Naive thymus-derived CD8-positive, alpha-beta T cell (primary cell): ENCODE measurements at regions not wholly inside any gene's neighbourhood (a gene's known extent, or its start where the extent isn't known, plus 50 kb on each side); places are given as distances from the start of the nearest gene placed in this dataset.
"Not testable (repeated sequence)": the region's sequence is repeated elsewhere in the genome, so short reads cannot be mapped to it uniquely, and the experiment has no call there.

Experiments used
- ATAC-seq, 2 donors: fragments of 150-1000 bp; cut with Tn5 transposase in 1 of 2; sonication (Bioruptor Pico), chemical (Tn5 transposase) in 1 of 2; 1 replicate in 1 of 2; 2 replicates in 1 of 2; pipeline ENCODE4 v1.10.0; 2021; ENCODE audit warnings: mild to moderate bottlenecking in 2 of 2, moderate library complexity in 2 of 2
- POLR2A ChIA-PET: fragments of 350-600 bp; sonication (Branson Sonifier 250); formaldehyde crosslinking; loops from one replicate; lab custom pipeline; 2021; ENCODE audit warnings: antibody characterized with exemption; lab: Charles Lee
- DNase-seq, 10 donors: peaks; one replicate each; pipeline versions ENCODE4 v3.0.0 to v3.0.0-alpha.2; 2020 to 2022
- H3K27ac Mint-ChIP-seq, 10 donors: one replicate each; pipeline ENCODE4 v1.8.0; 2020 to 2022; ENCODE audit warnings: mild to moderate bottlenecking in 10 of 10, mixed read lengths in 10 of 10, moderate library complexity in 4 of 10, inconsistent platforms in 1 of 10
- H3K27me3 Mint-ChIP-seq, 5 donors: one replicate each; pipeline ENCODE4 v1.8.0; 2021 to 2022; ENCODE audit warnings: mixed read lengths in 5 of 5
- H3K36me3 Mint-ChIP-seq, 3 donors: one replicate each; pipeline ENCODE4 v1.8.0; 2020 to 2022; ENCODE audit warnings: mixed read lengths in 3 of 3, mild to moderate bottlenecking in 2 of 3, inconsistent platforms in 1 of 3
- H3K4me1 Mint-ChIP-seq, 4 donors: one replicate each; pipeline ENCODE4 v1.8.0; 2021 to 2022; ENCODE audit warnings: mixed read lengths in 4 of 4
- H3K4me3 Mint-ChIP-seq, 10 donors: one replicate each; pipeline ENCODE4 v1.8.0; 2020 to 2022; ENCODE audit warnings: mild to moderate bottlenecking in 10 of 10, mixed read lengths in 10 of 10, moderate library complexity in 6 of 10, inconsistent platforms in 1 of 10
- H3K9me3 Mint-ChIP-seq, 9 donors: one replicate each; pipeline ENCODE4 v1.8.0; 2020 to 2022; ENCODE audit warnings: mixed read lengths in 9 of 9, mild to moderate bottlenecking in 3 of 9, inconsistent platforms in 1 of 9, moderate library complexity in 1 of 9

GRCh38 chr6:21282360-21282759, 311.2 kb upstream of the SOX4 start:
- H3K27ac Mint-ChIP-seq, POLR2A ChIA-PET, H3K9me3 Mint-ChIP-seq: not testable (repeated sequence)

GRCh38 chr6:21284166-21284565, 309.4 kb upstream of the SOX4 start:
- Mint-ChIP-seq H3K4me1 (peaks cover 0 to 2% (median 0%) of the 10 kb centered on the region in 4 donors), H3K9me3 (peaks cover 0 to 1% (median 0%) of the 10 kb centered on the region in 9 donors), H3K4me3 (no peak overlapping the region), H3K36me3 (no peaks in the 10 kb centered on the region), H3K27me3 (peaks cover 0 to 8% (median 3%) of the 10 kb centered on the region in 5 donors), H3K27ac (no peak overlapping the region)
- POLR2A ChIA-PET, result no interaction called here
- no peak for ATAC-seq
- no peak for DNase-seq

More at GRCh38 chr6:21282360-21282759, 311.2 kb upstream of the SOX4 start:
- not testable (repeated sequence) for DNase-seq, H3K4me1 Mint-ChIP-seq, H3K27me3 Mint-ChIP-seq, H3K36me3 Mint-ChIP-seq, H3K4me3 Mint-ChIP-seq, ATAC-seq

- Mint-ChIP-seq H3K27me3 (peaks cover 0 to 8% (median 3%) of the 10 kb centered on the region in 5 donors), H3K4me3 (no peak overlapping the region), H3K4me1 (peaks cover 0 to under 1% (median 0%) of the 10 kb centered on the region in 4 donors), H3K36me3 (no peaks in the 10 kb centered on the region), H3K9me3 (peaks cover 0 to 1% (median 0%) of the 10 kb centered on the region in 9 donors), H3K27ac (no peak overlapping the region)
- ATAC-seq, result no peak
- POLR2A ChIA-PET, result no interaction called here
- DNase-seq, result no peak
Measured at GRCh38 chr6:21284706-21285105, 308.8 kb upstream of the SOX4 start.

GRCh38 chr6:21294144-21294543, 299.4 kb upstream of the SOX4 start:
- H3K27ac Mint-ChIP-seq, result no peak overlapping the region
- no peak overlapping the region for H3K4me3 Mint-ChIP-seq
- peaks cover 0 to 3% (median 0%) of the 10 kb centered on the region in 9 donors for H3K9me3 Mint-ChIP-seq
- DNase-seq (no peak), ATAC-seq (no peak)
- no peaks in the 10 kb centered on the region for H3K4me1 Mint-ChIP-seq
- H3K27me3 Mint-ChIP-seq, result peaks cover 4 to 36% (median 8%) of the 10 kb centered on the region in 5 donors
- POLR2A ChIA-PET, result no interaction called here
- no peaks in the 10 kb centered on the region for H3K36me3 Mint-ChIP-seq

GRCh38 chr6:21295506-21296240, 297.9 kb upstream of the SOX4 start:
- POLR2A ChIA-PET, result no interaction called here
- H3K4me3 Mint-ChIP-seq, result no peak overlapping the region
- no peak overlapping the region for H3K27ac Mint-ChIP-seq
- ATAC-seq (no peak), DNase-seq (no peak)
- H3K4me1 Mint-ChIP-seq, result no peaks in the 10 kb centered on the region
- peaks cover 0 to 7% (median 0%) of the 10 kb centered on the region in 3 donors for H3K36me3 Mint-ChIP-seq
- H3K27me3 Mint-ChIP-seq, result peaks cover 4 to 41% (median 9%) of the 10 kb centered on the region in 5 donors
- peaks cover 0 to 11% (median 2%) of the 10 kb centered on the region in 9 donors for H3K9me3 Mint-ChIP-seq

- POLR2A ChIA-PET, result interaction anchor here (0.7 kb wide), 1 partner anchor 308 kb away, joined by 5 read pairs; no protein-coding TSS in a partner anchor
- ATAC-seq (no peak), DNase-seq (no peak)
Measured at GRCh38 chr6:21297665-21298064, 295.9 kb upstream of the SOX4 start.

GRCh38 chr6:21299216-21299615, 294.3 kb upstream of the SOX4 start:
- H3K4me1 Mint-ChIP-seq, result no peaks in the 10 kb centered on the region
- H3K27ac Mint-ChIP-seq, result no peak overlapping the region
- peaks cover 0 to 13% (median 0%) of the 10 kb centered on the region in 3 donors for H3K36me3 Mint-ChIP-seq
- H3K4me3 Mint-ChIP-seq, result no peak overlapping the region
- POLR2A ChIA-PET, result no interaction called here
- H3K9me3 Mint-ChIP-seq, result peaks cover 0 to 31% (median 7%) of the 10 kb centered on the region in 9 donors
- DNase-seq, result no peak
- H3K27me3 Mint-ChIP-seq, result peaks cover 4 to 34% (median 9%) of the 10 kb centered on the region in 5 donors
- no peak for ATAC-seq

More at GRCh38 chr6:21297665-21298064, 295.9 kb upstream of the SOX4 start:
- Mint-ChIP-seq H3K36me3 (peaks cover 0 to 13% (median 0%) of the 10 kb centered on the region in 3 donors), H3K27ac (no peak overlapping the region), H3K9me3 (peaks cover 0 to 27% (median 7%) of the 10 kb centered on the region in 9 donors), H3K27me3 (peaks cover 4 to 41% (median 9%) of the 10 kb centered on the region in 5 donors), H3K4me1 (no peaks in the 10 kb centered on the region), H3K4me3 (no peak overlapping the region)

- no peak for ATAC-seq
- POLR2A ChIA-PET, result no interaction called here
Measured at GRCh38 chr6:21300439-21300838, 293.1 kb upstream of the SOX4 start.

GRCh38 chr6:21305893-21306332, 287.6 kb upstream of the SOX4 start:
- Mint-ChIP-seq H3K27ac (no peak overlapping the region), H3K4me1 (no peaks in the 10 kb centered on the region), H3K27me3 (peaks cover 0 to 9% (median 2%) of the 10 kb centered on the region in 5 donors), H3K36me3 (peaks cover 0 to 5% (median 0%) of the 10 kb centered on the region in 3 donors), H3K9me3 (peaks cover 0 to 18% (median 3%) of the 10 kb centered on the region in 9 donors), H3K4me3 (no peak overlapping the region)
- ATAC-seq, result no peak
- DNase-seq, result no peak
- POLR2A ChIA-PET, result no interaction called here

More at GRCh38 chr6:21300439-21300838, 293.1 kb upstream of the SOX4 start:
- Mint-ChIP-seq H3K27ac (no peak overlapping the region), H3K4me3 (no peak overlapping the region), H3K4me1 (no peaks in the 10 kb centered on the region), H3K9me3 (peaks cover 0 to 31% (median 7%) of the 10 kb centered on the region in 9 donors), H3K36me3 (peaks cover 0 to 13% (median 0%) of the 10 kb centered on the region in 3 donors), H3K27me3 (peaks cover 0 to 22% (median 5%) of the 10 kb centered on the region in 5 donors)
- no peak for DNase-seq

- POLR2A ChIA-PET, result no interaction called here
- Mint-ChIP-seq H3K27ac (no peak overlapping the region), H3K27me3 (peaks cover 0 to 13% (median 2%) of the 10 kb centered on the region in 5 donors), H3K4me3 (no peak overlapping the region), H3K4me1 (no peaks in the 10 kb centered on the region), H3K9me3 (peaks cover 0 to 14% (median 2%) of the 10 kb centered on the region in 9 donors), H3K36me3 (peaks cover 0 to 5% (median 0%) of the 10 kb centered on the region in 3 donors)
- no peak for ATAC-seq
- no peak for DNase-seq
Measured at GRCh38 chr6:21306546-21306945, 287.0 kb upstream of the SOX4 start.

- Mint-ChIP-seq H3K36me3 (no peaks in the 10 kb centered on the region), H3K4me3 (no peak overlapping the region), H3K27ac (peak overlapping the region in 1 of 10 donors; percentile 54), H3K9me3 (no peaks in the 10 kb centered on the region), H3K4me1 (peaks cover 0 to 1% (median 0%) of the 10 kb centered on the region in 4 donors), H3K27me3 (peaks cover 0 to 13% (median 4%) of the 10 kb centered on the region in 5 donors)
- POLR2A ChIA-PET, result no interaction called here
- ATAC-seq (no peak), DNase-seq (no peak)
Measured at GRCh38 chr6:21309807-21310221, 283.7 kb upstream of the SOX4 start.

- H3K4me3 Mint-ChIP-seq, result no peak overlapping the region
- no peak for DNase-seq
- no peaks in the 10 kb centered on the region for H3K9me3 Mint-ChIP-seq
- no peaks in the 10 kb centered on the region for H3K36me3 Mint-ChIP-seq
- no peak for ATAC-seq
- no peak overlapping the region for H3K27ac Mint-ChIP-seq
- H3K27me3 Mint-ChIP-seq, result peaks cover 0 to 13% (median 4%) of the 10 kb centered on the region in 5 donors
- H3K4me1 Mint-ChIP-seq, result peaks cover 0 to 1% (median 0%) of the 10 kb centered on the region in 4 donors
- POLR2A ChIA-PET, result no interaction called here
Measured at GRCh38 chr6:21310568-21311140, 282.9 kb upstream of the SOX4 start.

GRCh38 chr6:21312118-21312517, 281.4 kb upstream of the SOX4 start:
- no peak overlapping the region for H3K4me3 Mint-ChIP-seq

More at GRCh38 chr6:21312118-21312517, 281.4 kb upstream of the SOX4 start:
- DNase-seq (no peak), ATAC-seq (no peak)
- peaks cover 0 to 1% (median 0%) of the 10 kb centered on the region in 4 donors for H3K4me1 Mint-ChIP-seq
- no peaks in the 10 kb centered on the region for H3K9me3 Mint-ChIP-seq
- peaks cover 2 to 13% (median 4%) of the 10 kb centered on the region in 5 donors for H3K27me3 Mint-ChIP-seq
- POLR2A ChIA-PET, result no interaction called here
- no peak overlapping the region for H3K27ac Mint-ChIP-seq
- H3K36me3 Mint-ChIP-seq, result no peaks in the 10 kb centered on the region
